Adipocyte (in vitro differentiated cells): ENCODE measurements at regions not wholly inside any gene's neighbourhood (a gene's known extent, or its start where the extent isn't known, plus 50 kb on each side); places are given as distances from the start of the nearest gene placed in this dataset.
"Not testable (repeated sequence)": the region's sequence is repeated elsewhere in the genome, so short reads cannot be mapped to it uniquely, and the experiment has no call there.

Experiments used
- DNase-seq: peaks from one replicate; pipeline ENCODE4 v3.0.0-alpha.2; 2015; ENCODE audit warnings: low read depth
- H3K27me3 ChIP-seq: replicated peaks from 2 replicates; pipeline ENCODE4 v1.7.0; 2013; ENCODE audit warnings: mild to moderate bottlenecking, low read length, moderate library complexity; ENCODE audit not compliant: control insufficient read depth, insufficient read depth
- H3K36me3 ChIP-seq: 2 replicates; pipeline ENCODE4 v1.7.0; 2013; ENCODE audit warnings: low read length, mild to moderate bottlenecking, moderate library complexity; ENCODE audit not compliant: control insufficient read depth, insufficient read depth, severe bottlenecking
- H3K4me1 ChIP-seq: 2 replicates; pipeline ENCODE4 v1.7.0; 2013; ENCODE audit warnings: mild to moderate bottlenecking, low read length, moderate library complexity; ENCODE audit not compliant: control insufficient read depth, insufficient read depth
- H3K4me3 ChIP-seq: 2 replicates; pipeline ENCODE4 v1.7.0; 2013; ENCODE audit warnings: mild to moderate bottlenecking, low read length, moderate library complexity
- H3K9ac ChIP-seq: 2 replicates; pipeline ENCODE4 v1.7.0; 2013; ENCODE audit warnings: mild to moderate bottlenecking, low read length, moderate library complexity
- H3K9me3 ChIP-seq: 2 replicates; pipeline ENCODE4 v1.7.0; 2013; ENCODE audit warnings: mild to moderate bottlenecking, low read length, moderate library complexity; ENCODE audit not compliant: control insufficient read depth

- Histone ChIP-seq H3K36me3 (no peaks in the 10 kb centered on the region), H3K27me3 (no peaks in the 10 kb centered on the region), H3K4me1 (peaks cover 15% of the 10 kb centered on the region), H3K9me3 (no peaks in the 10 kb centered on the region), H3K4me3 (no peak overlapping the region), H3K9ac (no peak overlapping the region)
- no peak for DNase-seq
These were observed 357.8 kb upstream of the JARID2 start for GRCh38 chr6:14887986-14888574.

DNA sequence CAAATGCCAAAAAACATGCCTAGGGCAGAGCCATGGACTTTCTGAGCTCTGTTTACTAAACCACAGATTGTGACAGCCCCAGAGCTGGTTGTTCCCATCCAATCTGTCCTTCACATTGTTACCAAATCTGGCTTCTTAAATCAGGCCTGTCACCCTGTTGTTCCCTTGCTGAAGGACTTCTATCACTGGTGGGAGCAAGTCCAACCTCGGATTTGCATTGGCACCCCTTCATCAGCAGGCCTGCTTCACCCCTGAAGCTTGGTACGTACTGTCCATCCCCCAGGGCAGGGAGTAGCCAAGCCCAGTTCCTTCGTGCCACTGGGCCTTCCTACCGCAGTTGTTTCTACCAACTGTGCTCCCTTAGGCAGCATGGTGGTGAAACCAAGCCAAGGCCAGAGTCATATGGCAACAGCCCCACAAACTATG, 357.3 kb upstream of the JARID2 start:
- Histone ChIP-seq H3K9me3 (no peaks in the 10 kb centered on the region), H3K4me1 (peaks cover 15% of the 10 kb centered on the region)
- no peak for DNase-seq

GRCh38 chr6:14889188-14889587, 356.7 kb upstream of the JARID2 start:
- peaks cover 10% of the 10 kb centered on the region for H3K4me1 ChIP-seq
- no peaks in the 10 kb centered on the region for H3K27me3 ChIP-seq
- H3K36me3 ChIP-seq, result no peaks in the 10 kb centered on the region
- H3K9ac ChIP-seq, result no peak overlapping the region
- H3K9me3 ChIP-seq, result no peaks in the 10 kb centered on the region
- DNase-seq, result no peak
- H3K4me3 ChIP-seq, result no peak overlapping the region

More for the DNA sequence above, 357.3 kb upstream of the JARID2 start:
- Histone ChIP-seq H3K27me3 (no peaks in the 10 kb centered on the region), H3K9ac (no peak overlapping the region), H3K36me3 (no peaks in the 10 kb centered on the region), H3K4me3 (no peak overlapping the region)

GRCh38 chr6:14889611-14890593, 356.0 kb upstream of the JARID2 start:
- Histone ChIP-seq H3K27me3 (no peaks in the 10 kb centered on the region), H3K4me3 (no peak overlapping the region), H3K9me3 (no peaks in the 10 kb centered on the region), H3K4me1 (peaks cover 10% of the 10 kb centered on the region), H3K9ac (no peak overlapping the region), H3K36me3 (no peaks in the 10 kb centered on the region)
- DNase-seq, result no peak

DNA sequence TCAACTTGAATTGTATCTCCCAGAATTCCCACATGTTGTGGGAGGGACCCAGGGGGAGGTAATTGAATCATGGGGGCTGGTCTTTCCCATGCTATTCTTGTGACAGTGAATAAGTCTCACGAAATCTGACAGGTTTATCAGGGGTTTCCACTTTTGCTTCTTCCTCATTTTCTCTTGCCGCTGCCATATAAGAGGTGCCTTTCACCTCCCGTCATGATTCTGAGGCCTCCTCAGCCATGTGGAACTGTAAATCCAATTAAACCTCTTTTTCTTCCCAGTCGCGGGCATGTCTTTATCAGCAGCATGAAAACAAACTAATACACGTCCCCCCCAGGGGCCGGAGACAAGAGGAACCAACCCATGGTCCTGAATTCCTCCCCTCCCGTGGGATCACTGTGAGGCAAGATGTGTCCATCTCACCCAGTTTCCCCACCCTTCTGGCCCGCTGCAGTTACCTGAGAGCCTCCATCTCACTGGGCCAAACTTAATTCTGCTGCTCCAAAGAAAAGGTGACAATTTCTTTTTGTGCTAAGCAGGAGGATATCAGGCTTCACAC, 354.0 kb upstream of the JARID2 start:
- not testable (repeated sequence) for H3K9ac ChIP-seq, H3K36me3 ChIP-seq, H3K4me1 ChIP-seq, H3K4me3 ChIP-seq, H3K27me3 ChIP-seq, H3K9me3 ChIP-seq, DNase-seq

DNA sequence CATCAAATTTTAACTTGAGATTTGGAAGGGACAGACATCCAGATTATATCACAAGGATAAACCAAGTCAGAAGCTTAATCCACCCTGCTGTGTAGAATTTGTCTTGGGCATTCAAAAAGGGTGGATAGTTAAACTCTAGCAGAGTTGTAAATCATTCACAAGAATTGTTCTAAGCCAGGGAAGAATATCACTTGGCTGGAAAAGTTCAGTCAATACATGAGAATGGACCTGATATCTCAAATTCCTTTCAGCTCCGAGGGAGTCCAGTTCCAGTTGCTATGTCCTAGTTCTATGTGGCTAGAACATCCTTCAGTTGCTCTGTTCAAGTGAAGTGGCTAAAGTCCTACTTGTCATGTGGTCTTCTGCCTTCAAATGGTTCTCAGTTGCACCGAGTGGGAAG, 351.8 kb upstream of the JARID2 start:
- no peak for DNase-seq

DNA sequence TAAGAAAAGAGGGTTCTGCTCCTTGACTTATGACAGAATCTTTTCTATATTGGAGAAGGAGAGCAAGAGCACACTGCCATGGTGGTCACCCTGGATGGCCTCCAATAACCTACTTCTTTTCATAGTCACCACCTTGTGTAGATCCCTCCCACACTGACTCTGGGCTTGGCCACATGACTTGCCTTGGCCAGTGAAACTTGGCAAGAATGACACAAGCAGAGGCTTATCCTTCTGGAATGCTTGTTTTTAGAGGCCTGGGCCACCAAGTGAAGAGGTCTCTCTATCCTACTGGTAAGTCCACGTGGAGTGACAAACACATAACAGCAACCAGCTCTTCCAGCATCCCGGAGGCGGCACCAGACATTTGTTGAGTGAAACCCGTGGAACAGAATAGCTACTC, 349.4 kb upstream of the JARID2 start:
- no peak for DNase-seq
- no peaks in the 10 kb centered on the region for H3K27me3 ChIP-seq
- H3K36me3 ChIP-seq, result no peaks in the 10 kb centered on the region
- H3K9me3 ChIP-seq, result no peaks in the 10 kb centered on the region
- H3K4me1 ChIP-seq, result no peaks in the 10 kb centered on the region
- H3K4me3 ChIP-seq, result no peak overlapping the region
- no peak overlapping the region for H3K9ac ChIP-seq

More for the DNA sequence above, 351.8 kb upstream of the JARID2 start:
- Histone ChIP-seq H3K9ac (no peak overlapping the region), H3K4me3 (no peak overlapping the region), H3K36me3 (no peaks in the 10 kb centered on the region), H3K4me1 (no peaks in the 10 kb centered on the region), H3K27me3 (no peaks in the 10 kb centered on the region), H3K9me3 (no peaks in the 10 kb centered on the region)

DNA sequence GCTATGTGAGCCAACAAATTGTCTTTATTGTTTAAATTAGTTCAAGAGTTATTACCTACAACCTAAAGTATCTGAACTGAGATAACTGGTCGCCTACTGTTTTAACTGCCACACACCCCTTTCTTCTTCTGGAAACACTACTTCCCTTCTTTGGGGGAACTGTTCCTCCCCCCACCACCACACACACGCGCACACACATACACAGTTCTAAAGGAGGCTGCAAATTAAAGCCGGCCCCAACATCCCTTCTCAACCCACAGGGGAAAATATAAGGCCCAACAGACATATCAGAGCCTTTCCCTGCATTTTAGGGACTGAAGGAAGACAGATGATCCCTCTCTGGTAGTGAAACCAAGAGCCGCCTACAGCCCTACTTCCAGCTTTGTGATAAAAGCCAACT, 348.0 kb upstream of the JARID2 start:
- Histone ChIP-seq H3K27me3 (no peaks in the 10 kb centered on the region), H3K4me1 (no peaks in the 10 kb centered on the region), H3K4me3 (no peak overlapping the region), H3K9ac (no peak overlapping the region), H3K36me3 (no peaks in the 10 kb centered on the region), H3K9me3 (no peaks in the 10 kb centered on the region)
- no peak for DNase-seq

DNA sequence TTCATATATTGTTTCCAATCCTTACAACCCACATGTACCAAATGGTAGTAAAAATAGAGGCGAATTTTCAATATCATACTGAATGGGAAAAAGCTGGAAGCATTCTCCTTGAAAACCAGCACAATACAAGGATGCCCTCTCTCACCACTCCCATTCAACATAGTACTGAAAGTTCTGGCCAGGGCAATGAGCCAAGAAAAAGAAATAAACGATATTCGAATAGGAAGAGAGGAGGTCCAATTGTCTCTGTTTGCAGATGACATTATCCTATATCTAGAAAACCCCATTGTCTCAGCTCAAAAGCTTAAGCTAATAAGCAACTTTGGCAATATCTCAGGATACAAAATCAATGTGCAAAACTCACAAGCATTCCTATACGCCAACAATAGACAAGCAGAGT, 346.4 kb upstream of the JARID2 start:
- not testable (repeated sequence) for H3K9me3 ChIP-seq, H3K4me1 ChIP-seq

DNA sequence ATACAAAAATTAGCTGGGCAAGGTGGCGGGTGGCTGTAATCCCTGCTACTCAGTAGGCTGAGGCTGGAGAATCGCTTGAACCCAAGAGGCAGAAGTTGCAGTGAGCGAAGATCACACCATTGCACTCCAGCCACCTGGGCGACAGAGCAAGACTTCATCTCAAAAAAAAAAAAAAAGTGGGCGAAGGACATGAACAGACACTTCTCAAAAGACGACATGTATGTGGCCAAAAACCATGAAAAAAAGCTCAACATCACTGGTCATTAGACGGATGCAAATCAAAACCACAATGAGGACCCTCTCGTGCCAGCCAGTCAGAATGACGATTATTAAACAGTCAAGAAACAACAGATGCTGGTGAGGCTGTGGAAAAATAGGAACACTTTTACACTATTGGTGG, 344.9 kb upstream of the JARID2 start:
- no peak for DNase-seq
- Histone ChIP-seq H3K36me3 (no peaks in the 10 kb centered on the region), H3K9ac (no peak overlapping the region), H3K4me1 (no peaks in the 10 kb centered on the region), H3K4me3 (no peak overlapping the region), H3K9me3 (no peaks in the 10 kb centered on the region), H3K27me3 (no peaks in the 10 kb centered on the region)

More for the DNA sequence above, 346.4 kb upstream of the JARID2 start:
- not testable (repeated sequence) for H3K9ac ChIP-seq, H3K4me3 ChIP-seq, H3K27me3 ChIP-seq, DNase-seq, H3K36me3 ChIP-seq

- Histone ChIP-seq H3K4me1 (no peaks in the 10 kb centered on the region), H3K9me3 (no peaks in the 10 kb centered on the region), H3K4me3 (no peak overlapping the region), H3K9ac (no peak overlapping the region), H3K27me3 (no peaks in the 10 kb centered on the region), H3K36me3 (no peaks in the 10 kb centered on the region)
- DNase-seq, result no peak
These were observed 342.5 kb upstream of the JARID2 start for GRCh38 chr6:14903176-14904038.
